ENCODE measurements at regions not wholly inside any gene's neighbourhood (a gene's known extent, or its start where the extent isn't known, plus 50 kb on each side); places are given as distances from the start of the nearest gene placed in this dataset.
A peak's percentile ranks its signal among the peaks of the same experiment; 100 is the strongest.
"Not testable (repeated sequence)": the region's sequence is repeated elsewhere in the genome, so short reads cannot be mapped to it uniquely, and the experiment has no call there.

DNA sequence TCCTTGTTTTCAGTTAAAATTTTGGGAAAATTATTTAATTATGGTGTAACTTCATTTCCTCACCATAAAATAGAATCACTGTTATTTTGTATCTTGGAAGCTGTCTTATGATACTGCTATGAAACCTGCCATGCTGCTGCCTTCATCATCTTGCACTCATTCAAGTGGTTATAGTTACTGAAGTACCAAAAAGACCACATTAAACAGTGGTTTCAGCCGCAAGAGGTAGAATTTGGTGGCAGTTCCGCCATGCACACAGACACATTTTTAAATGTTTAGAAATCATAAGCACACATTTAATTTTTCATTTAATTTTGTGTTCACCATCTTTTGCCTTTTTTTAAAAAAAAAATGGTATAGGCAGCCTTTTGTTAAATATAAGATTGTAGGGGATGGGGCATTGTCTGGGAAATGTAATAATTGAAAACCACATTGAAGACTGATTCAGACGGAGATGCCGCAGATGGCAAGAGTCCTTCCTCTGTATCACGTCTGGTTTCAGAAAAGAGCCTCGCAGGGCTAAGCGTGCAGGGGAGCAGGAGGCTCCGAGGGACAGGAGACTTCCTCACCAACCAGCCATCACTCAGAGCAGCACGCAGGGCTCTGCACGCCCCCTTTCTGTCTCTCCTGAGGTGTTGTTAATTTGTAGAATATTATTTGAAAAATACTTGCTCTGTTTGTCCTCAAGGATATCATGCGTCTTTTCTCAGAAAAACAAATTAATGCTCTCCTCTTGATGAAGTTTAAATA lies 115.2 kb upstream of the PELI2 start:
- no peak overlapping the region for H3K27ac ChIP-seq (ENCODE audit: low read depth, low read length)
- POLR2A ChIA-PET: no interaction called here
- CTCF ChIA-PET: interaction anchor here (0.6 kb wide), 1 partner anchor 423 kb away, joined by 3 read pairs; the partner anchor contains the start of gene KTN1
- no peak overlapping the region for H3K4me3 ChIP-seq (ENCODE audit: low read depth, low read length)
- no peaks in the 10 kb centered on the region for H3K27me3 ChIP-seq (ENCODE audit: control insufficient read depth, insufficient read depth, low read length)
- TF ChIP-seq, protein P1, sequence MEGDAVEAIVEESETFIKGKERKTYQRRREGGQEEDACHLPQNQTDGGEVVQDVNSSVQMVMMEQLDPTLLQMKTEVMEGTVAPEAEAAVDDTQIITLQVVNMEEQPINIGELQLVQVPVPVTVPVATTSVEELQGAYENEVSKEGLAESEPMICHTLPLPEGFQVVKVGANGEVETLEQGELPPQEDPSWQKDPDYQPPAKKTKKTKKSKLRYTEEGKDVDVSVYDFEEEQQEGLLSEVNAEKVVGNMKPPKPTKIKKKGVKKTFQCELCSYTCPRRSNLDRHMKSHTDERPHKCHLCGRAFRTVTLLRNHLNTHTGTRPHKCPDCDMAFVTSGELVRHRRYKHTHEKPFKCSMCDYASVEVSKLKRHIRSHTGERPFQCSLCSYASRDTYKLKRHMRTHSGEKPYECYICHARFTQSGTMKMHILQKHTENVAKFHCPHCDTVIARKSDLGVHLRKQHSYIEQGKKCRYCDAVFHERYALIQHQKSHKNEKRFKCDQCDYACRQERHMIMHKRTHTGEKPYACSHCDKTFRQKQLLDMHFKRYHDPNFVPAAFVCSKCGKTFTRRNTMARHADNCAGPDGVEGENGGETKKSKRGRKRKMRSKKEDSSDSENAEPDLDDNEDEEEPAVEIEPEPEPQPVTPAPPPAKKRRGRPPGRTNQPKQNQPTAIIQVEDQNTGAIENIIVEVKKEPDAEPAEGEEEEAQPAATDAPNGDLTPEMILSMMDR (IDR thresholded peaks at IDR 0.05; ENCODE audit: low read depth, low read length): no peak
- H3K9me3 ChIP-seq (ENCODE audit: control insufficient read depth, insufficient read depth, low read length): peaks cover 2% of the 10 kb centered on the region; the same call in 1 of the 2 replicates
- DNase-seq (ENCODE audit: low read depth, low spot score): no peak

DNA sequence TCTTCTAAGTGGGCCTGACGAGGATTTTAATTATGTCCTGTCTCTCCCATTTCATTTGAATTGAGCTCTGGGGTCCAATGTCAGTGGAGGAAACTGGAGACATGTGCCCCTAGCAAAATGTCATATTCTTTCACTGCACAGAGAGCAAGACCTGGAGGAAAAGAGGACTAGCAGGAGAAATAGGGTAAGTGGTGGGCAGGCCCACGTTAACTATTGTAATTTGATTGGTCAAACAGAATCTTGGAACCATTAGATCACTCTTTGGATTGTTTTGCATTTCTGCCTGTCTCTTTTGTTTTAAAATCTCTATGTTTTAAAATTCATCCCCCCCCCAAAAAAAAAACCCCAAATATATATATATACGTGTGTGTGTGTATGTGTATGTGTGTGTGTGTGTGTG lies 113.9 kb upstream of the PELI2 start:
- ChIA-PET POLR2A (interaction anchor here (0.7 to 0.8 kb wide), 2 partner anchors 96 to 197 kb away, joined by 3 read pairs; no protein-coding TSS in a partner anchor), CTCF (interaction anchor here (1.0 kb wide), 1 partner anchor 558 kb away, joined by 3 read pairs; no protein-coding TSS in a partner anchor)
- H3K27ac ChIP-seq (ENCODE audit: low read depth, low read length): peak overlapping the region; percentile 71

DNA sequence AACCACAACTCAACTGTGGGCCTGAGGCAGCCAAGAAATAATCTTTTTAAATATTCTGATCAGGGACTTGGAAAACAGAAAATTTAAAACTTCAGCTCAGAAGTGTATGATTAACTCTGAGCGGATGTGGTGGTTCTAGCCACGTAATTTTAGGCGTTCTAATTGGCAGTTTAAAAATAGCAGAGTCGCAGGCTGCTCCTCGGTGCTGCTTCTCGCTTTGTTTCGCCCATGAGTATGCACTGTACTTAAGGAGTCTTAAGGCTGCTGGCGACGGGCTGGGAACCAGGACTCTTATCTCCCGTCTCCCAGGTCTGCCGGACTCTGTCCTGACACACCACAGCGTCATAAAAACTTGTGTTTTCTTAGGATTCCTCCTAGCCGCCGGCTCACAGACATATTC lies 113.4 kb upstream of the PELI2 start:
- CTCF ChIA-PET: interaction anchor here (1.0 to 1.6 kb wide), 2 partner anchors 470 to 559 kb away, joined by 3 to 4 read pairs; no protein-coding TSS in a partner anchor
- POLR2A ChIA-PET: no interaction called here
- H3K4me3 ChIP-seq (ENCODE audit: low read depth, low read length): peak overlapping the region; percentile 40
- peaks cover 2% of the 10 kb centered on the region; the same call in 1 of the 2 replicates for H3K9me3 ChIP-seq (ENCODE audit: control insufficient read depth, insufficient read depth, low read length)
- DNase-seq (ENCODE audit: low read depth, low spot score): peak; percentile 20
- H3K27ac ChIP-seq (ENCODE audit: low read depth, low read length): peak overlapping the region; percentile 71
- TF ChIP-seq, protein P1 (IDR thresholded peaks at IDR 0.05; ENCODE audit: low read depth, low read length): no peak
- no peaks in the 10 kb centered on the region for H3K27me3 ChIP-seq (ENCODE audit: control insufficient read depth, insufficient read depth, low read length)

More for the DNA sequence above, 113.9 kb upstream of the PELI2 start:
- Histone ChIP-seq H3K27me3 (ENCODE audit: control insufficient read depth, insufficient read depth, low read length) (no peaks in the 10 kb centered on the region), H3K4me3 (ENCODE audit: low read depth, low read length) (no peak overlapping the region), H3K9me3 (ENCODE audit: control insufficient read depth, insufficient read depth, low read length) (peaks cover 2% of the 10 kb centered on the region; the same call in 1 of the 2 replicates)
- TF ChIP-seq, protein P1 (IDR thresholded peaks at IDR 0.05; ENCODE audit: low read depth, low read length): no peak
- no peak for DNase-seq (ENCODE audit: low read depth, low spot score)

DNA sequence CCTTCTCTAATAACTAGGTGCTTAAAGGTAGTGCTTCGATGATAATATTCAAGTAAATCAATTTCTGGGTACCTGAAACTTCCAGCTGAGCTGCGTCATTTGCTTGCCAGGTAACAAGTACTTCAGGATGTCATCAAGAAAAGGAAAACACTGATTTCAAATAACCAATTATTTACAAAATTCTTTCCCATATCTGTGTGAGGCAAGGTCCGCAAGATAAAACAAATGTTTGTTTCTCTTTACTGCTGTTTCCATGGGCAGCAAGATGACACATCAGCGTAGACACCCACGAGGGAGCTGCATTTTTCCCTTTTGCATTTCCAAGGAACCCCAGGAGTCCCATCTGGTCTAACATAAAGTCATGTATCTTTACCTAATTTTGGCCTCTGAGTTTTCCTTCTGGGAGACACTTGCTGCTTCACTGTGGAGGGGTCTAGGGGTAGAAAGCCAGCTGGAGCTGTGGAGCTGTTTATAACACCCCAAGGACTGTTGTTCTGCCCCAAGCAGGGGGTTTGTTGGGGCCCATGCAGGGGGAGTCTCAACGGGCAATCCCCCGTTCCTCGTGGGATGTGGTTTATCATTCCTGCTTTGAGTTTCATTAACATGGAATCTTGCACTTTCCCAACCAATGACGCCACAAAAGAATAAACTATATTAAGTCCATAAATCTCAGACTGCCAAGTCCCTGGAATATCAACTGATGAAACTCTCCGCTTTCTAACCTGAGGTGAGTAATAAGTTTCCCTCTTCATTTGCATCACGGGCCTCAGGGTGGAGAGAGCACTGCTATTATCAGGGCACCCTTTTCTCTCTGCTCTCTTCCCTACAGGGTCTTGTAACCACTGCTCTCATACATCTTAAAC lies 112.8 kb upstream of the PELI2 start:
- Histone ChIP-seq H3K9me3 (ENCODE audit: control insufficient read depth, insufficient read depth, low read length) (peaks cover 2% of the 10 kb centered on the region; the same call in 1 of the 2 replicates), H3K27me3 (ENCODE audit: control insufficient read depth, insufficient read depth, low read length) (no peaks in the 10 kb centered on the region), H3K4me3 (ENCODE audit: low read depth, low read length) (peak overlapping the region; percentile 40), H3K27ac (ENCODE audit: low read depth, low read length) (peak overlapping the region; percentile 71)
- TF ChIP-seq, protein P1 (IDR thresholded peaks at IDR 0.05; ENCODE audit: low read depth, low read length): no peak
- POLR2A ChIA-PET: interaction anchor here (1.1 kb wide), 1 partner anchor 113 kb away, joined by 3 read pairs; the partner anchor contains the start of gene PELI2
- CTCF ChIA-PET: interaction anchor here (1.0 to 1.6 kb wide), 2 partner anchors 469 to 559 kb away, joined by 3 to 4 read pairs; no protein-coding TSS in a partner anchor
- peak; percentile 44 for DNase-seq (ENCODE audit: low read depth, low spot score)

DNA sequence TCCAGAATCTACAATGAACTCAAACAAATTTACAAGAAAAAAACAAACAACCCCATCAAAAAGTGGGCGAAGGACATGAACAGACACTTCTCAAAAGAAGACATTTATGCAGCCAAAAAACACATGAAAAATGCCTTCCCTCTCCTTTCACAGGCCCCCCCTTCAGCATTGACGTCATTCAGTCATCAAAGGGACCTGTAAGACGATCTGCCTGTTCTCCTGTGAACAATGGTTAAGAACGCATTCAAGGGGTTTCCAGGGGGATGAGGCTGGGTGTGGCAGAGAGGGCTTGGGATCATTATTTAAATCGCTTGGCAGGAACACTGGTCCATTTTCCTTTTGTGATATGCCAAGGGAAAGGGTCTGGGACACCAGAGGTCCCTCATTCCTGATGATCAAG lies 110.7 kb upstream of the PELI2 start:
- H3K4me3 ChIP-seq (ENCODE audit: low read depth, low read length); CTCF ChIA-PET: not testable (repeated sequence)

More for the DNA sequence above, 110.7 kb upstream of the PELI2 start:
- H3K27me3 ChIP-seq (ENCODE audit: control insufficient read depth, insufficient read depth, low read length); H3K27ac ChIP-seq (ENCODE audit: low read depth, low read length); DNase-seq (ENCODE audit: low read depth, low spot score); POLR2A ChIA-PET; H3K9me3 ChIP-seq (ENCODE audit: control insufficient read depth, insufficient read depth, low read length): not testable (repeated sequence)

All from AG04450 (cell line).